GM10266 (cell line): ENCODE measurements at regions not wholly inside any gene's neighbourhood (a gene's known extent, or its start where the extent isn't known, plus 50 kb on each side); places are given as distances from the start of the nearest gene placed in this dataset.

ENCODE experiments used
- DNase-seq: peaks from one replicate; pipeline ENCODE4 v3.0.0; 2012; ENCODE audit errors: extremely low spot score
- TF ChIP-seq, protein P1 (sequence below): IDR thresholded peaks from 2 replicates; pipeline ENCODE4 v1.5.1; 2012; ENCODE audit warnings: mild to moderate bottlenecking, low read depth; ENCODE audit not compliant: control insufficient read depth, insufficient read depth; ENCODE audit errors: missing control alignments

DNA sequence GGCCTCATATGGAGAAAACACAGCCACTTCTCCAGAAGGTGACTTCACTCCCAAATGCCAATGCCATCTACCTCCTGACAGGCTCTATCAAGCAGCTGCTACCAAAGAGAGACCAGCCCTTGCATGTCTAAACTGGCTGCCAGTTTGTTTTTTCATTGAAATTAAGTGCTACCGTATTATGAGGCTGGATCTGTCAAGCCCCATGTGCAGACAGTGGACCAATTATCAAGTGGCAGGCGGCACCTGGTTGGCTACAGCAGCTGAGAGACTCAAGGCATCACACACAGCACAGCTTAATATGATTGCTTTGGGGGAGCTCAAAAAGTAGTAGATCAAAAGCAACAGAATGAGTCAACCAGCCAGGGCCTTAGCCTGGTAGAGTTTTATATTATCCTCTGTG lies 1293.0 kb upstream of the TENM4 start:
- DNase-seq: no peak
- TF ChIP-seq, protein P1, sequence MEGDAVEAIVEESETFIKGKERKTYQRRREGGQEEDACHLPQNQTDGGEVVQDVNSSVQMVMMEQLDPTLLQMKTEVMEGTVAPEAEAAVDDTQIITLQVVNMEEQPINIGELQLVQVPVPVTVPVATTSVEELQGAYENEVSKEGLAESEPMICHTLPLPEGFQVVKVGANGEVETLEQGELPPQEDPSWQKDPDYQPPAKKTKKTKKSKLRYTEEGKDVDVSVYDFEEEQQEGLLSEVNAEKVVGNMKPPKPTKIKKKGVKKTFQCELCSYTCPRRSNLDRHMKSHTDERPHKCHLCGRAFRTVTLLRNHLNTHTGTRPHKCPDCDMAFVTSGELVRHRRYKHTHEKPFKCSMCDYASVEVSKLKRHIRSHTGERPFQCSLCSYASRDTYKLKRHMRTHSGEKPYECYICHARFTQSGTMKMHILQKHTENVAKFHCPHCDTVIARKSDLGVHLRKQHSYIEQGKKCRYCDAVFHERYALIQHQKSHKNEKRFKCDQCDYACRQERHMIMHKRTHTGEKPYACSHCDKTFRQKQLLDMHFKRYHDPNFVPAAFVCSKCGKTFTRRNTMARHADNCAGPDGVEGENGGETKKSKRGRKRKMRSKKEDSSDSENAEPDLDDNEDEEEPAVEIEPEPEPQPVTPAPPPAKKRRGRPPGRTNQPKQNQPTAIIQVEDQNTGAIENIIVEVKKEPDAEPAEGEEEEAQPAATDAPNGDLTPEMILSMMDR: no peak

DNA sequence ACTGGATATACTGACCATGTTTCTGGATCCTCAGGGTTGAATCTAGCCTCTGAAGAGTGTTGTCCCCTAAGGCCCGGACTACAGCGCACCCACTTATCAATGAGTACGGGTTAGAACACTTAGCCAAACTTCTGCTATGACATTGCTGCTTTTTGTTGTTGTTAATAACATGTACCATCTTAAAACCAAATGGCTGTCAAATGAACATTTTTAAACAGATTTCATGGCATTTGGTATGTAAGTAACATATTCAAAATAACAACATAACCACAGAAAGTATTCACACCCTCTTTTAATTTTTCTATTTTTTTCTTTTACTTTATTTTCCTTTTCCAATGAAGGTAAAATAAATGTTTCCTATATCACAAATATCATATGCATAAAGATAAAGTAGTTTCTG lies 1292.5 kb upstream of the TENM4 start:
- TF ChIP-seq, protein P1: no peak
- DNase-seq: no peak

DNA sequence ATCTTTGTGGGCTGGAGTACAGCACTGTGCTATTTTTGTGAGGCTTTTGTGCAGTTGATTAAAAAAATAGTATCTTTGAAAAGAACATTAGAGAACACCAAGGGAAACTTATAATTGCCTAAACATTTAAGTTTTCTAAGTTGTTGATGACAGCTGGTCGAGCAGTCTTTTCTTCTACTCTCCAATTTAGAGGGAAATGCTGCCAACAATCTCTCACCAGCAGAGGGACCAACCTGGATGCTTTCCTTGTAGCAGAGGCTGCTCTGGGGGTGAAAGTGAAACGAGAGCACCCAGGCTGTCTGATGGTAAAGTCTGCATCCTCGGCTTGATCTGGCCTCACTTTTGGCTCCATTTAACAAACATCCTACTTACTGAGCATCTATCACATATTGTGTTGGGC lies 1286.5 kb upstream of the TENM4 start:
- DNase-seq: peak; percentile 5
- TF ChIP-seq, protein P1: peak; percentile 27

DNA sequence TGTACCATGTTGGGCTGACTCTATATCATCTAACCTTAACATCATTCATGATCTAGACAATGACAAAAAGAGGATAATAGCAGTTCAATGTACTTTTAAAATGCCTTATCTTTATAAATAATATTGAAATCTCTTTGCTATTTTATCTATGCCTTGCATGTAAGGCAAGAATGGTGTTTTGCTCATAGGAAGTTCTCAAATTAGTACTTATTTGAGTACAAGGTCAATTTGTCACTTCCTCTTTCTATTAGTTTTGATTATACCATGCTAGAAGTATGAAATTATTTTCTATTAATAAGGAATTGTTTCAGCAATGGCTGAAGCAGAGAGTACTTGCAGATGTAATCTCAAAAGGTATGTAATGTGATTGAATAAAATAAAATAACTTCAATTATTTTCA lies 1285.4 kb upstream of the TENM4 start:
- DNase-seq: no peak
- TF ChIP-seq, protein P1: no peak

DNA sequence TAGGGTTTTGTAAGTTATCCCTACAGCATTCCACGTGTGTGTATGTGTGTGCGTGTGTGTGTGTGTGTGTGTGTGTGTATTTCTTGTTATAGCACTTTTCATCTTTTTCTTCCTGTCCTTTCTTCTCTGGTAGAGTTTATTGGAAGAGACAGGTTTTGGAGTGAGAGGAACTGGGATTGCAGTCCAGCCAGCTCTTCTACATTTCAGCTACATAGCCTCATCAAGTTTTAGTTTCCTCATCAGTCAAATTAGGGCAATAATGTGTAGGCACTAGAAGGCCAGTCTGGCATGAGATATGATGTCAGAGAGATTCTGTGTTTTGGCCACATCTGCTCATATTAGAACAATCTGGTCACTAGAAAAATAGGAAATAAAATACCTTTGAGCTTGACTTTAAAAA lies 1283.5 kb upstream of the TENM4 start:
- TF ChIP-seq, protein P1: no peak
- DNase-seq: no peak

DNA sequence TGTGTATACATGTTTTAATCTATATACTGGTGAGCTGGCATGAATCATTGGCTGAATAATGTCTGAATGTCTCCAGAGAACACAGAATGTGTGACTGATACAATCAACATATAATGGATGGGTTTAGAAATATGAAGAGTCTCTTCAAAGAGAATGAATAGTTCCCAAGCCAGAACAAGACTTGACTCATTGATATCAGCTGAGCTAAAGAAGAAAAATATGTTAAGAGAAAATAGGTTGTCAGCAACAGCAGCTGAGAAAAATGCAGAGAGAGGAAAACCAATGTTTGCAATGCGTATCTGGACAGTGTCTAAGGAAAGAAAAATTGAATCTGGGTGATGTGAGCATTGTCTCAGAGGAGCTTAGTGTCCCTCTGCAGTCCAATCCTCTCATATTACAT lies 1281.8 kb upstream of the TENM4 start:
- DNase-seq: no peak
- TF ChIP-seq, protein P1: no peak

DNA sequence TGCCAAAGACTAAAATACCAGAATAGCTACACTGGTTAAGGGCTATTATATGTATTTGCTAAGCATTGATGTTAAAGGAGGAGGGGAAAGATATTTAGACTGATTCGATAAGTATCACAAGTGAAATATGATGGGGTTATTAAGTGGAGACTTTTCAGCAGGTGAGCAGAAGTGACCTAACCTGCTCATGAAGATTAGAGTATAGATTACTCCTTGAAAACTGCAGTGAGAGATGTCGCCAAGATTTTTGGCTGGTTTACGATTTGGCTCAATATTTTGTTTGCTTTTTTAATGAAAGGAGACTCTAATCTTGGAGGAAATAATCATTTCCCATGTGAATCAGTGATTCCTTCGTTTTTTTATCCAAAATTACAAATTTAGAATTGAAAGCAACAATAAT lies 1279.5 kb upstream of the TENM4 start:
- TF ChIP-seq, protein P1: no peak
- DNase-seq: no peak
